Fibroblast of pulmonary artery (primary cell): ENCODE measurements at regions not wholly inside any gene's neighbourhood (a gene's known extent, or its start where the extent isn't known, plus 50 kb on each side); places are given as distances from the start of the nearest gene placed in this dataset.

Experiments
- DNase-seq: peaks from one replicate; pipeline ENCODE4 v3.0.0-alpha.2; 2010; ENCODE audit warnings: low read depth
- H3K4me3 ChIP-seq: replicated peaks from 2 replicates; pipeline ENCODE4 v1.5.1; 2011; ENCODE audit warnings: low read depth, mild to moderate bottlenecking, control low read depth, low read length, moderate library complexity
- TF ChIP-seq, protein P1 (sequence below): IDR thresholded peaks from 2 replicates; pipeline ENCODE4 v1.5.1; 2011; ENCODE audit warnings: mild to moderate bottlenecking, control low read depth, low read length, inconsistent platforms; ENCODE audit errors: missing control alignments

GRCh38 chr14:85909581-85909980 lies 379.6 kb downstream of the FLRT2 start:
- TF ChIP-seq, protein P1, sequence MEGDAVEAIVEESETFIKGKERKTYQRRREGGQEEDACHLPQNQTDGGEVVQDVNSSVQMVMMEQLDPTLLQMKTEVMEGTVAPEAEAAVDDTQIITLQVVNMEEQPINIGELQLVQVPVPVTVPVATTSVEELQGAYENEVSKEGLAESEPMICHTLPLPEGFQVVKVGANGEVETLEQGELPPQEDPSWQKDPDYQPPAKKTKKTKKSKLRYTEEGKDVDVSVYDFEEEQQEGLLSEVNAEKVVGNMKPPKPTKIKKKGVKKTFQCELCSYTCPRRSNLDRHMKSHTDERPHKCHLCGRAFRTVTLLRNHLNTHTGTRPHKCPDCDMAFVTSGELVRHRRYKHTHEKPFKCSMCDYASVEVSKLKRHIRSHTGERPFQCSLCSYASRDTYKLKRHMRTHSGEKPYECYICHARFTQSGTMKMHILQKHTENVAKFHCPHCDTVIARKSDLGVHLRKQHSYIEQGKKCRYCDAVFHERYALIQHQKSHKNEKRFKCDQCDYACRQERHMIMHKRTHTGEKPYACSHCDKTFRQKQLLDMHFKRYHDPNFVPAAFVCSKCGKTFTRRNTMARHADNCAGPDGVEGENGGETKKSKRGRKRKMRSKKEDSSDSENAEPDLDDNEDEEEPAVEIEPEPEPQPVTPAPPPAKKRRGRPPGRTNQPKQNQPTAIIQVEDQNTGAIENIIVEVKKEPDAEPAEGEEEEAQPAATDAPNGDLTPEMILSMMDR: no peak
- H3K4me3 ChIP-seq: no peak overlapping the region
- no peak for DNase-seq

DNA sequence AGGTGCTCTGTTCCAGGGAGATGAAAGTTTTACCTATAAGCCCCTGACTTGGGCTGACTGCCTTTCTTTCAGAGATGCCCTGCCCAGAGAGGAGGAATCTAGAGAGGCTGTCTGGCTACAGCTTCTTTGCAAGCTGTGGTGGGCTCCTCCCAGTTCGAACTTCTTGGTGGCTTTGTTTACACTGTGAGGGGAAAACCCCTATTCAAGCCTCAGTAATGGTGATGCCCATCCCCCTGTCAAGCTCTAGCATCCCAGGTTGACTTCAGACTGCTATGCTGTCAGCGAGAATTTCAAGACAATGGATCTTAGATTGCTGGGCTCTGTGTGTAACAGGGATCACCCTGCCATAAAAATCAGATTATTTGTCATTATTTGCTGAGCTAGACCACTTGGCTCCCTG lies 377.6 kb downstream of the FLRT2 start:
- no peak overlapping the region for H3K4me3 ChIP-seq
- TF ChIP-seq, protein P1: no peak
- no peak for DNase-seq

DNA sequence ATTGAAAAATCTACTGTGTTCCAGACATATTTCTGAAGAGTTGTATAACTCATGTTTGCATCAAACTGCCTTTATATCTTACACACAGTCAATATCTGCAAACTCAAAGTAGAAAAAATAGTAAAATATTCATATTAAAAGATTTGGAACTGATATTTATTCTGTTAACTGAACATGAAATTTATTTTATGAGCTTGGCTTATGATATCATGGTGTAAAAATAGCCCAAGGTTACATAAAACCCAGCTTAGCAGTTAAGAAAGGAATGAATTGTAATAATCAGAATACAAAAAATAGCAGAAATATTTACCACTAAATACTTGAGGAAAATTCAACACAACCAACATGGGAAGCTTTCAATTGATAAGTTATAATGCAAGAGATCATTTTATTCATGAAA lies 367.9 kb downstream of the FLRT2 start:
- no peak overlapping the region for H3K4me3 ChIP-seq
- TF ChIP-seq, protein P1: no peak
- no peak for DNase-seq

DNA sequence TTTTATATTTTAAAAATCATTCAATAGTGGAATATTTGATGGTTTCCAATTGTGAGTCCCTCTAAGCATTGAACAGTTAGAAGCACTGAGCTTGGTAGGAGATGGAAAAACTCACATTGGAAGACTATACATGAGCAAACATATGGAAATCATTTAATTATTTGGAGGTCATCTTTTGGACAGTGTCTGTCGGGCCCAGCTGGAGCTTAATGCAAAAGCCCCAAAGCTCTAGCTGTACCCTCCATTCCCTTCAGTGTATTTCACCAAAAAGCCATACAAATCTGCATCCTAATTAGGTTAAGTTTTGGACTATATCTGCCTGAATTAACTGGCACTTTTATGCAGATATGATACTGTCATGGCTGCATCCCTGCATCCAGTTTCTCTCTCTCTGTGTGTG lies 365.7 kb downstream of the FLRT2 start:
- no peak overlapping the region for H3K4me3 ChIP-seq
- DNase-seq: no peak
- TF ChIP-seq, protein P1: no peak

DNA sequence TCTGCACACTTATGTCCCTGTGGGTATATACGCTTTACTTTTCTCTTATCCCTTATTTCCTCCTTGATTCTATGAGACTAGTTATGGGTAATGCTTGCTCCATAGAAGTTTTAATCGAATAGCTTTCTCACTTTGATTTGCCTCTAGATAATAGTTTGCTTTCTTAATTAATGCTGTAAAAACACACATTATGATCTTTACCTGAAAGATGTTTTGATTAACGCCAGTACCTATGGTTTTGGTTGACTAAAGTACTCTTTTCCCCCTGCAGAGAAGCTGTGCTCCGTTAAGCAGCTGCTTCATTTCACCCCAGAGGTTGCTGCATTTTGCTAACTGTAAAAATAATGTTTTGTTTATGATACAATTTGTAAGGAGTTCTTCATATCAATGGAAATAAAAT lies 362.3 kb downstream of the FLRT2 start:
- DNase-seq: no peak
- H3K4me3 ChIP-seq: no peak overlapping the region
- TF ChIP-seq, protein P1: no peak

DNA sequence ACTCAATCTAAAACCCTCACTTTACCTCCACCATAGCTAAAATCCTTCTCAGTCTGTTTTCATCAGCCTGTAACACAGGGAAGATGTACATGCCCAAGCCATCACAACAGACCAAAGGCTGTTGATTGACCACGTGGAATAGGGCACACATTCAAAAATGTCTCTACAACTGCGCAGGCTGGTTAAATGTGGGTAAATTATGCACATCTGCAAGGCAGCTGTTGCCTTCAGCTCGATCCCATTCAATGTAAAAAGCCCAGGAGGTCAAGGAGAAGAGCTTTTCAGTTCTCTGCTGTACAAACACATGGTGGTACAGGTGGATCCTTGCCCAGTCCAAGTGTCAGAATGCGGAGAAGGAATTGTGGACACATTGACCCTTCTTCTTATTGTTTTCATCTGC lies 354.0 kb downstream of the FLRT2 start:
- TF ChIP-seq, protein P1: no peak
- DNase-seq: no peak
- no peak overlapping the region for H3K4me3 ChIP-seq

- DNase-seq: no peak
- H3K4me3 ChIP-seq: no peak overlapping the region
- TF ChIP-seq, protein P1: no peak
Observed at GRCh38 chr14:85883101-85883500, 353.2 kb downstream of the FLRT2 start.
